Urinary bladder (tissue), 3 donors: ENCODE measurements at regions not wholly inside any gene's neighbourhood (a gene's known extent, or its start where the extent isn't known, plus 50 kb on each side); places are given as distances from the start of the nearest gene placed in this dataset.

ENCODE experiments used
- DNase-seq: peaks from one replicate; pipeline ENCODE4 v3.0.0-alpha.2; 2015; ENCODE audit errors: extremely low spot score
- H3K27ac ChIP-seq: one replicate; pipeline ENCODE4 v1.5.1; 2013; ENCODE audit warnings: low read depth, mild to moderate bottlenecking, moderate library complexity
- H3K36me3 ChIP-seq: one replicate; pipeline ENCODE4 v1.6.1; 2013; ENCODE audit warnings: mild to moderate bottlenecking, moderate library complexity; ENCODE audit not compliant: insufficient read depth
- H3K4me1 ChIP-seq: one replicate; pipeline ENCODE4 v1.6.1; 2013; ENCODE audit warnings: mild to moderate bottlenecking, moderate library complexity; ENCODE audit not compliant: insufficient read depth
- H3K4me3 ChIP-seq: one replicate; pipeline ENCODE4 v1.5.1; 2013; ENCODE audit warnings: low read depth, low read length
- WGBS: extraction: QIAGEN DNeasy Blood & Tissue Kit; methylation state at CpG from one replicate; pipeline ENCODE4 v1.1.7; 2013; 5-methylcytosine and 5-hydroxymethylcytosine counted together
- donor health status: healthy with polysubstance abuse.
- donor health status: healthy.

DNA sequence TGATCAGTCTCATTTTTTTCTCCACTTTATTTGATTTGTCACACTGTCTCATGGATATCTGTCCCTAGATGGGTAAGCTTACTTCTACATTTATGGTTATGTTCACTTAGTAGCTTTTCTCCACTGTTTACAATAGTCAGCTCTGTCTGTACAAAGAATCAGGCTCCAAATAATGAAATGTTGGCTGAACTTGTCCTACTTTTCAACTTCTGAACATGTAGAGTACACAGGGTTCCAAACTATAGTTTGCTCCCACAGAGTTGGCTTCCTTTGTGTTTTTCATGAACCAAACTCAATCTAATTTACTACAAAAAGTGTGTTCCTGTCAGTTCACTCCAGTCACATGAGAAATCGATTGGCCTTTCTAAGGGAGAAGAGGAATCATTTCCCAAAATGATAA, 175.0 kb downstream of the CCDC71L start:
- Histone ChIP-seq H3K27ac (no peak overlapping the region), H3K4me3 (no peak overlapping the region)

DNA sequence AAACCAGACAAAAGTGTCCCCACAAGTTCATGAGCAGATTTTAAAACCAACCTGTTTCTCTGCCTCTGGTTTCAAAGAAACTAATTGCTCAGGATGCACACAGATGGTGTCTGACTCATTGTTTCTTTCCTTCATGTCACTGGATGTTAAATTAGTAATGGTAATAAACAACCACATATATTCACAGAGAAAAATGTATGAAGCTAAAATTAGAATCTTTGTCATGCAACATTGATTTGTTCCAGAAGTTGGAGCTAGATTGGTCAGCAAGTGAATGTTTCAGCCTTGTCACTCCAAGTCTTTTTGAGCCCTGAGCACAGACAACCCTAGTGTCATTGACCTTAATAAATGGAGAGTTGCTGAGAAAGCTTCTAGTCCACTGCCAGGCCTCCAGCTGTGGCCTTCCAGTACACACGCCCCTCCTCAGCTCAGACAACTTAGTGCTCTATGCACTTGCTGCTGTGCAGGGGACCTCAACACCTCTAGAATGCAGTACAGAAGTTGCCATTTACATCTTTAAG, 175.9 kb downstream of the CCDC71L start:
- WGBS = 70% methylated on average over 1 of the region's 1 CpG
- H3K27ac ChIP-seq = no peak overlapping the region
- H3K4me1 ChIP-seq = peaks cover 2% of the 10 kb centered on the region
- H3K4me3 ChIP-seq = no peak overlapping the region
- no peaks in the 10 kb centered on the region for H3K36me3 ChIP-seq
- DNase-seq = no peak

More for the DNA sequence above, 175.0 kb downstream of the CCDC71L start:
- DNase-seq = no peak
- Histone ChIP-seq H3K36me3 (no peaks in the 10 kb centered on the region), H3K4me1 (peaks cover 2% of the 10 kb centered on the region)
- 78% methylated on average over 1 of the region's 1 CpG for WGBS

DNA sequence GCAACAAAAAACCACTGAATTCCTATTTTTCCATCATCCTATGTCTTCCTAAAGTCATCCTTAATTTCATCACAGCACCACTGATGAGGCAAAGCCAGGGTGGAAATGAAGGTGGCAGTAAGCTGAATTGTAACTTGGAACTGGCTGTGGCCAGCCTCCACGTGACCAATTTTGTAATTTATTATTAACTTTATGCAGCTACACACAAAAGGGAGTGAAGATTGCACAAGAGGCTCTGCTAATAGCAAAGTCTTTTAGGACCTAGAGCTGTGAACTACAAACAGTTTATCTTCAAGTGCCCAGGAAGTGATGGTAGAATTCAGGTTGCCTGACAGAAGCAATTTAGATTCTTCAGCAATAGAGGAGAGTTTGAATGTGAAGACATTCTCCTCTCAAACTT, 176.4 kb downstream of the CCDC71L start:
- no peak overlapping the region for H3K27ac ChIP-seq
- H3K36me3 ChIP-seq = no peaks in the 10 kb centered on the region
- WGBS = 58% methylated on average over 1 of the region's 1 CpG
- DNase-seq = no peak
- no peak overlapping the region for H3K4me3 ChIP-seq
- peaks cover 2% of the 10 kb centered on the region for H3K4me1 ChIP-seq

DNA sequence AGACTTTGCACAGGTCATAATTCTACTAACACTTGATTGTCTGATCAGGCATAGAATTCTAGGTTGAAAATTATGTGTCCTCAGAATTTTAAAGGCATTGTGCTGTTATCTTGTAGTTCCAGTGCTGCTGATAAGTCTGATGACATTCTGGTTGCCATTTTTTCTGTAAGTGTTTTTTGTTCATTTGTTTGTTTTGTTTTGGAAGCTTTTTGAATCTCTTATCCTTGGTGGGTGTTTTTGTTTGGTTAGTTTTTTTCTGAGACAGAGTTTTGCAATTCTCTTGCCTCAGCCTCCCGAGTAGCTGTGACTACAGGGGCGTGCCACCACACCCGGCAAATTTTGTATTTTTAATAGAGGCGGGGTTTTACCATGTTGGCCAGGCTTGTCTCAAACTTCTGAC, 178.9 kb downstream of the CCDC71L start:
- Histone ChIP-seq H3K36me3 (no peaks in the 10 kb centered on the region), H3K27ac (no peak overlapping the region), H3K4me1 (peaks cover 2% of the 10 kb centered on the region), H3K4me3 (no peak overlapping the region)
- WGBS = 93% methylated on average over 4 of the region's 4 CpGs
- no peak for DNase-seq

DNA sequence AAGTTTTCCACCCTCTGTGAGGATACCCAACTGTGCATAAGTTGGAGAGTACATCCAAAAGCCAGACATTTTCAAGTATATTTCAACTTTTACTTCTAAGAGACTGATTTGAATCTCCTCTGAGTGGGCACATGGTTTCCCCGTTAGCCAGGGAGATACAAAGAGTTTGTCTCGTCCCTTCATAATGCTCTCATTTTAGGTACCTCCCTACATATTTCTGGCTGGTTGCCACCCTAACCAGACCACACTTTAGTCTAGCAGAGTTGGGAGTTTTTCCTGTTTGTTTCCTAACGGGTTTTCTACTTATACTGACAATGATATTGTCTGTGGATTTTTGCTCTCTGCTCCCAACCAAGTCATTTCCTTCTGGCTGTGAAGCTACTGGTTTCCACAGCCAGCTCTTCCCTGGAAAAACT, 180.3 kb downstream of the CCDC71L start:
- 57% methylated on average over 3 of the region's 3 CpGs for WGBS
- no peaks in the 10 kb centered on the region for H3K36me3 ChIP-seq
- H3K27ac ChIP-seq = no peak overlapping the region
- no peak for DNase-seq
- peaks cover 2% of the 10 kb centered on the region for H3K4me1 ChIP-seq
- no peak overlapping the region for H3K4me3 ChIP-seq

DNA sequence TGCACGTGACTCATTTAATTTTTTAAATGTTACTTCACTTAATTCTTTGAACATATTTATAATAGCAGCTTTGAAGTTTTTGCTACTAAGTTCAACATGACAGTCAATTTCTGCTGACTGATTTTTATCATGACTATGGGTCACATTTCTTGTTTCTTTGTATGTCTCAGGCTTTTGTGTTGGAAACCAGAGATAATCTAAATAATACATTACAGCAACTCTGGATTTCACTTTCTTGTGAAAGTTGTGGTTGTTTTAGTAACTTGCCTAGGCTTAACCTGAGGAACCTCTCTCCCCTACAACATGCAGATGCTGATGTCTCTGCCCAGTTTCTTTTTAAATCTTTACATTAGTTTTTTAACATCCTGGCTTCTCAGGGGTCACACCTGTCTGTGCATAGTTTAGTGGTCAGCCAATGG, 180.8 kb downstream of the CCDC71L start:
- no peak for DNase-seq
- Histone ChIP-seq H3K4me3 (no peak overlapping the region), H3K4me1 (peaks cover 2% of the 10 kb centered on the region), H3K27ac (no peak overlapping the region), H3K36me3 (no peaks in the 10 kb centered on the region)
- 72% methylated on average over 1 of the region's 1 CpG for WGBS

DNA sequence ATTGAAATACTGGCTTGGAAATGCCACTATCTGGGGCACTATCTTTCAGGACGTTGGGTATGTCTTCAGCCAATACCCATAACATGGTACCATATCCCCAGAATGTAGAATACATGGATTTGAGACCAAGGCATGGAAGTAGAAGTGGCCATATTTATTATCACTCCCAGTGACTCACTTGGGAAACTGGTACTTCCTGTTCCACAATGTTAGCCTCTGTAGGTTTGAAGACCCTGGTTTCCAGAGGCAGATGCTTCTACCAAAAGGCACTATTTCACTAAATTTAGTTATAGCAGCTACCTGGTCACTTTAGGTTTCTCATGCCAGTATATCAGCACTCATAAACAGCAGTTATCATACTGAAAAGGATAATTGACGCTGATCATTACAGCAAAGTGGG, 184.2 kb downstream of the CCDC71L start:
- Histone ChIP-seq H3K36me3 (no peaks in the 10 kb centered on the region), H3K27ac (no peak overlapping the region), H3K4me3 (no peak overlapping the region), H3K4me1 (no peaks in the 10 kb centered on the region)
- WGBS = 70% methylated on average over 2 of the region's 2 CpGs
- DNase-seq = no peak

DNA sequence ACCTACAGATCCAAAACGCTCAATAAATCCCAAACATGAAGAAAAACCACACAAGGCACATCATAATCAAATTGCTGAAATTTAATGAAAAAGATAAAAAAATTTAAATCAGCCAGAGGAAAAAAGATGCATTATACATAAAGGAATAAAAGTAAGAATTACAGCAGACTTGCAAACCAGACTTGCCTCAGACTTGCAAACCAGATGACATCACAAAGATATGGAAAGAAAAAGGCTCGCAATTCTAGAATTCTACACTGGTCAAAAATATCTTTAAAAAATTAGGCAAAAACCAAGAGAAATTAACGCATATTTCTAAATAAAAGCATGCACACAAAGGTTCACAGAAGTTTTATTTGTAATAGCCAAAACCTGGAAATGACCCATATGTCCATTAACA, 188.0 kb upstream of the NAMPT start:
- no peaks in the 10 kb centered on the region for H3K36me3 ChIP-seq
- H3K4me1 ChIP-seq = no peaks in the 10 kb centered on the region
- H3K27ac ChIP-seq = no peak overlapping the region
- DNase-seq = no peak
- no peak overlapping the region for H3K4me3 ChIP-seq
- 39% methylated on average over 3 of the region's 3 CpGs for WGBS

DNA sequence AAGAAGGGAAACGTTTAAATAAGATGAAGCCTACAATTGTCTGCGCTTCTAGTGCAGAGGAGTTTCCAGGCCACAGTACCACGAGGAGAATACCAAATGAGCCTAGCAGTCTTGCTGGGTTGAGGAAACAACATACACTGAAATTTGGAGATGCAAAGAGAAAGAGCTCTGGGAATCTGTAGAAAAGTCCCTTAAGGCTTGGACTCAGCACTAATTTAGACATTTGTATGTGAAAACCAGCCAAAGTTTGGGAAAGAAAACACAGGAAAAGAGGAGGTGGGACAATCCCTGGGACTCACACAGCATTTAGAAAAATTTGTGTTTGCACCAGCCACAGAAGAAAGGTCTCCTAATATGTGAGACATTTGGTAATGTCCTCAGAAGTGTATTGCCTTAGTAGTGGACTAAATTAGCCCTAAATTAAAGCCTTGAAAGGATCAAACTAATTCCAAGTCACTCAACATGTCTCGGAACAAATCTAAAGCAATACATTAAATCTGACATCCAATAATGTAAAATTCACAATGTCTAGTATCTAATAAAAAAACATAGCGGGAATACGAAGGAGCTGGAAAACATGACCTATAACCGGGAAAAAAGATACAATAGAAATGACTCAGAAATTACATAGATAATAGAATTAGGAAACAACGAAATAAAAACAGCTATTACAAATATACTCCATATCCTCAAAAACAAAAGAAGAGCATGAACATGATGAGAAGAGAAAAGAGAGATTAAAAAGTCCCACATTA, 187.1 kb upstream of the NAMPT start:
- no peak for DNase-seq
- Histone ChIP-seq H3K36me3 (no peaks in the 10 kb centered on the region), H3K27ac (no peak overlapping the region), H3K4me3 (no peak overlapping the region), H3K4me1 (no peaks in the 10 kb centered on the region)
- WGBS = 76% methylated on average over 8 of the region's 8 CpGs

DNA sequence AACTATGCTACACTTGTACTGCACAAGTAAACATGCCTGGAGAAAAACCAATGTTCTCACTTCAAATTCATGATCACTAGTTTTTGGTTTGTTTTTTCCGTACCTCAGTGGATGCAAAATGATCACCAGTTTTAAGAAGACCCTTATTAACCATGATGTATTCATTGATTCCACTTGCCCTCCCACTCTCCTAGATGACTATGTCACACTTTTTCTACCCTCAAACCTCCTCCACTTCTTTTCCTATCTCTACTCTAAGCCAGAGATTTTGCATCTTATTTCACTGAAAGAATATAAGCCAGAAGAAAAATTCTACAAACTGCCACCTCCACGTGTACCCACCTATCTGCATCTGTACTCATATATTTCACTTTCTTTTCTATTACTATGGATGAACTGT, 186.2 kb upstream of the NAMPT start:
- no peak overlapping the region for H3K4me3 ChIP-seq
- H3K27ac ChIP-seq = no peak overlapping the region
- no peaks in the 10 kb centered on the region for H3K4me1 ChIP-seq
- no peak for DNase-seq
- no peaks in the 10 kb centered on the region for H3K36me3 ChIP-seq
- WGBS = 85% methylated on average over 2 of the region's 2 CpGs

DNA sequence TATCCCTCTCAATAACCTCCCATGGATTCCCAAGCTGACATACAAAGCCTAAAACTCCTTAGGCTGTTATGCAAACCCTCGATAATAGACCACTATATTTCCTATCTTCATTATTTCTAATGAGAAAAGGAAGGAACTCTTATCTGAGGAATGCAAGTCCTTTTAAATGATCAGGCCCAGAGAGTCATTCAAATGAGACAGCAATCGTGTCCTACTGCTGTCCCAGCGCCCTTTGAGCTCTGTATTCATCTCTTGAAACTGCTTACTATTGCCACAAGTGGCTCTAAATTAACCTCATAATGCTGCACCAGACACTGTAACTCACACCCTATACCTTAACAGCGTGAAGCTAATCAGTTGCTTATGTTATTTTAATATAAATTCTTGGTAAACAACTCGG, 182.1 kb upstream of the NAMPT start:
- Histone ChIP-seq H3K4me3 (no peak overlapping the region), H3K4me1 (no peaks in the 10 kb centered on the region), H3K27ac (no peak overlapping the region), H3K36me3 (no peaks in the 10 kb centered on the region)
- DNase-seq = no peak
- WGBS = 74% methylated on average over 5 of the region's 5 CpGs

DNA sequence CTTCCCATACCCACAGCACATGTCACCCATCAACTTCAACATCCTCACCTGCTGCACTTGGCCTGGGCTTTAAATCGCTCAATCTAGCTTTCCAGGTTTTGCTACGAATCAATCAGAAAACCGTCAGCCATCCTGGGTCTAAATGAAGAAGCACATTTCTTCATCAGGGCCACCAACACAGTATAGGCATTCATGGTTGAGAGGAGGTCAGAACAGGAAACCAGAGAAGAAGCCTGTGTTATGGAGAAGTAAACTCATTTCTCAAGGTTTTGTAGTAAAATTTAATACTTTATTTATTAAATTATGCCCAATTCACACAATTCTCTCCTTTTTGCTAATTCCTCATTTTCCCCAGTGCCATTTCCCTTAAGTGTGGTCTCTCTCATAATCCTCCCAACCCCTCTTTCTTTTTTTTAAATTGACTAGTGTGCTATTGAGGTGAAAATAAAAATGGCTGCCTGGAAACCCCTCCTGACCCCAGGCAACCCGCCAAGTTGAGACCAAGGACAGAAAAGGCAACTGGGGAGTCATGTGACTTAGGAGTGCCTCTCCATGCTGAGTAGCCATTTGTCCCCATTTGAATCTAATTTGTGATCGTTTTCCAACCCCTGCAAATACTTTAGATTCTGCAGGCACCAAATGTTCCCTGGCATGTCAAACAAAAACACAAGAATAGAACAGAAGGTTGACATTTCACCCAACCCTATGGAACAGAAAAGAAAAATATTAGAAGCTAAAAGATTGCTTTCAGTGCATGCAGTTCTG, 181.1 kb upstream of the NAMPT start:
- no peak overlapping the region for H3K27ac ChIP-seq
- H3K4me3 ChIP-seq = no peak overlapping the region
- H3K36me3 ChIP-seq = no peaks in the 10 kb centered on the region
- 82% methylated on average over 5 of the region's 5 CpGs for WGBS
- H3K4me1 ChIP-seq = no peaks in the 10 kb centered on the region
- no peak for DNase-seq

DNA sequence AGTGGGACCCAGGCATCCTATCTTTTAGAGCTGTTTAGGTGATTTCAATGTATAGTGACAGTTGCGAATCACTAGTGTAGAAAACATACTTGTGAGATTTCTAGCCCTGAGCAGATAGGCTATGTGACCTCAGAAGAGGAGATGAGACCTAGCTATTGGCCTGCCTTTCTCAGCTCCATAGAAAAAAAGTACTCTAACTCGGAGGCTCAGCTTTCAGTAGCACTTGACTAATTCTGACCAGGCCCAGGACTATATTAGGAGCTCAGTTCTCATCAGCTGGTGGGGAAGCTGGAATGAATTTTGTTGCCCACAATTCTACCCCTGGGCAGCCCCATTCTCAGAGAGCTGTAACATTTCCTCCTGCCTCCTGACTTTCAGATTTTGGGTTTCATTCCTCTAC, 179.9 kb upstream of the NAMPT start:
- WGBS = 70% methylated on average over 2 of the region's 2 CpGs
- no peak for DNase-seq
- no peak overlapping the region for H3K4me3 ChIP-seq
- no peak overlapping the region for H3K27ac ChIP-seq
- H3K36me3 ChIP-seq = no peaks in the 10 kb centered on the region
- H3K4me1 ChIP-seq = no peaks in the 10 kb centered on the region
